SW 1271 (cell line): ENCODE measurements at regions not wholly inside any gene's neighbourhood (a gene's known extent, or its start where the extent isn't known, plus 50 kb on each side); places are given as distances from the start of the nearest gene placed in this dataset.

Source experiments
- DNase-seq, 2 experiments: peaks; one replicate each; lab custom pipeline; 2025; lab: John Stamatoyannopoulos, UW

DNA sequence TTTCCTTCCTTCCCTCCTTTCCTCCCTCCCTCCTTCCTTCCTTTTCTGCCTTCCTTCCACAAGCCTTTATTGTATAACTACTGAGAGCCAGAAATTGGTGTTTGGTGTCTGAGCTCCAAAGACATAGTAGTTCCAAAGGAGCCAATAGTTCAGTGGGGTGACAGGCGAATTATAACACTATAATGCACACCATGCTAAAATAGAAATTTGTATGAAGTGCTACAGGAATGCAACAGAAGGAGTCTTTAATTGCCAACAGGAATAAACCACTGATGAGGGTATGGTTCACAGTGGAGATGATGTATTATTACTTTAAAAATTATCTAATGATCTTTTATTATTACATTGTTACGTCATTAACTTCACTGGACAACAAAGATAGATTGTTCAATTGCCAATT, 158.8 kb upstream of the SP8 start:
- DNase-seq, result no peak

DNA sequence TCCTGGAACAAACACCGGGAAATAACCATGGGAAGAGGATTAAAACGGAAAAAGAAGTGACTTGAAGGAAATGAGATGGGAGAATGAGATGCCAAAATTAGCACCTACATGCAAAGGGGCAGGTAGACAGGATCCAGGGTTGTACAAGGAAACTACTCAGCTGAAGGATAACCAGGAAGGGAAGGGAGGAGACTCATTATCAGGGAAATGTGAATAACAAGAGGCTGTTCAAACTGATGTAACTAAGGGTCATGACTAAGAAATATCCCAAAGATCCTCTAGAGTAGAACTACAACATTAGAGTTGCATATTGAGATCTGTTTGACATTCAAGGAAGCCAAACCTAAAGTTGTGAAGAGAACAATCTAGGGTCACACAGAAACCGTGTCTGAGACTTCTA, 166.2 kb upstream of the SP8 start:
- no peak for DNase-seq

- DNase-seq, result no peak
Observed at GRCh38 chr7:20954711-20955619, 168.3 kb upstream of the SP8 start.

DNA sequence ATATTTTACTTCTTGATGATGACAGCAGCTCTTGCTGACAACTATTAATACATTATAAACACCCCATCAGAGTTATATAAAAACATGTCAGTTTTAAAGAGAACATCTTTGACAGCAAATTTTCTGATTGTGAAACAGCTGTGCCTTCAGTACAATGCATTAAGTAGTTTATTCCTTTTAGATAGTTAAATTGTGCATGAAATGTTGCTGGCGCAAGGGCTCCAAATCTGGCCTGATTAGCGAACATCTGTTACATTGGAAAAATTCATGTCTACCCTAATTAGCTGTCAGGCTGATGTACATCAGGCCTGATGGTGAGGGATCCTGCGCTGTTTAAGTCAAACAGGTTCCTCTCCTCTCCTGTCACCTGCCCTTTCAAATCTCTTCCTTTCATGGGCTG, 171.9 kb upstream of the SP8 start:
- DNase-seq, result no peak

DNA sequence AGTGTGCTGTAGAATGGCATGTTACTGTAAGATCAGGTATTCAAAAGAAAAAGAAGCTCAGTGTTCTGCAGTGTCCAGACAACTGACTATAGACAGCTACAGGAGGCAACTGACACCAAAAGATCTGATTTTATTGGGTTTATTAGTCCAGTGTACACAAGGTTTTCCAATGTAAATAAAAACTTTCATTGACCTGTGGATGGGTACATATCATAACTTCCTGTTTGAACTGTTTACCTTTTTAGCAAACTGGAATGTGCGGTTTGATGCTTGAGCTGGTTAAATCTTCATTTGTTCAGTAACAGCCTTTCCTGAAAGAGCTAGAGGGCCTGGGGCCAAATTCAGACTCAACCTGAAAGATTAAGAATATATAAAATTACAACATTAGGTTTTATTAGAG, 172.6 kb upstream of the SP8 start:
- no peak for DNase-seq

GRCh38 chr7:20963556-20964280, 177.0 kb upstream of the SP8 start:
- DNase-seq, result no peak

DNA sequence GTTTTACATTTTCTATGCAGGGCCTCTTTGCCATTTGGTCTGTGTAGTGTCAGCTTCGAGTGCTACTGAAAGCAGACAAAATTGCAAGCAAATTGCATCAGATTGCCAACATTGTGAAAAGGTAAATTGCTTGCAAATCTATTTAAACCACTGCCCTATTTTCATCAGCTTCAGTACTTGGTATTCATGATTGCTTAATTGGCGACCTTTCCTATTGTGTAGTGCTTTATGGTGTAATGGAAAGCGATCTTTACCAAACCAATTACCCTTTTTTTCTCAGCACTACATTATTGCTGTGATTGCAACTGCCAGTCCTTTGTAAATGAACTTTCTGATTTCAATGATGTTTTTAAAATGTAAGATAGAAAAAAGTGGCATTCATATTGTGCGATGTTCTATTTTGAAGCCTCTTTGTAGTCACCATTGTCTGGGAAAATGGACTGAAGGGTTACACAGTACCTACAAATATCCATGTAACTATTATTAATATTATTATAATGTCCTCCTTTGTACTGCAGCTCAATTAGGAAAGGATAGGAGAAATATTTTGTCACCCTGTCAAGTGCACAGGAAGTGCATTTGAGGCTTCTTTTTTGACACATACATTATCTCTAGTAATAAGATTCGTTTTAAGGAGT, 177.7 kb upstream of the SP8 start:
- no peak for DNase-seq

DNA sequence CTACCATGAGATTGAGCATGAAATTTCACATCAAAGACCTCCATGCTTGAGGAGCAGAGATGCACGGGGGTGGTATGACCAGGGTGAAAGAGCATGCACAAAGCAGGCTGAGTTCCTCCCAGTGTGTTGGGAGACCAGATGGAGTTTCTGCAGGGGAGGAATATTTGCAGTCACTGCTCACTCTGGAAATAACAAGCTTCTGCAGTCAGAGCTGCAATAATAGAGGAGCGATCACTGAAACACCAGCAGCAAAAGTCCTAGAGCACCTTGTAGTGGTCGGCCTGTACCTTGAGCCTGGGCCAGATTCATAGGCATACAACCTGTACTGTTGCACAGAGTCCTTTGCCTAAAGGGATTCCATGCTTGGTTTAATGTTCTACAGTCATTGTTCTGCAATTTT, 184.5 kb upstream of the SP8 start:
- DNase-seq, result no peak

DNA sequence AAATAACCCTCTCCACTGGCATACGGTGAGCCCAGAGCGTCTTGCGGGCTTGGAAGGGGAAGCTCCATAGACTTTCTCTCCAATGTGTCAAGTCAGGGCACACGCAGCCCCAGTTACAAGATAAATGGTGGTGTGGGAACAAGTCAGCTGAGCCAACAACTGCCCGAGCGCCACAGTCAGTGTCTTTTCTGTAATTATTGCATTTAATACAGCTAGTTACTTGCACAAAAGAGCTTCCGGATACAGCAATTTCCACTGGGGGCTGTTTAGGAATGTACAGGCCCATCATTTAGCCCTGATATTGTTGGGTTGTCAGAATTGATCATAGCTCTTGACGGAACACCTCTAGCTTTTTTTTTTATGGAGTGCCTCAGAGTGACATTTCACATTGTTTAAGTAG, 193.5 kb upstream of the SP8 start:
- no peak for DNase-seq

GRCh38 chr7:20980668-20981264, 194.1 kb upstream of the SP8 start:
- no peak for DNase-seq

DNA sequence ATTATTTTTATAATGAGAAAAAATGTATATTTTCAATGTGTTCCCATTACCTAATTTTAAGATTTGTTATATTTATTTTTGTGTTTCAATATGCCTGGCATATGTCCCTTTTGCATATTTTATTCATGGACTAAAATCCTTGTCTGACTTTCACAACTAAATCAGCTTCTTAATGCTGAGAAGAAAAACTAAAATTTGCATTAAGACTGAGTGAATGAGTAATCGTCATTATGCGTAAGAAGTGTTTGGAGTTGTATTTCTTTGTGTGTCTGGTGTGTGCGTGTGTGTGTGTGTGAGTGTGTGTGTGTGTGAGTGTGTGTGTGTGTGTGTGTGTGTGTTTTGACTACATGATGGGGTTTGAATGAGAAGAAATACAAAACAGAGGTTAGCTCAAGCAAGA, 201.7 kb upstream of the SP8 start:
- DNase-seq, result no peak

GRCh38 chr7:20991544-20991943, 204.9 kb upstream of the SP8 start:
- no peak for DNase-seq

GRCh38 chr7:20993693-20994092, 207.0 kb upstream of the SP8 start:
- no peak for DNase-seq

DNA sequence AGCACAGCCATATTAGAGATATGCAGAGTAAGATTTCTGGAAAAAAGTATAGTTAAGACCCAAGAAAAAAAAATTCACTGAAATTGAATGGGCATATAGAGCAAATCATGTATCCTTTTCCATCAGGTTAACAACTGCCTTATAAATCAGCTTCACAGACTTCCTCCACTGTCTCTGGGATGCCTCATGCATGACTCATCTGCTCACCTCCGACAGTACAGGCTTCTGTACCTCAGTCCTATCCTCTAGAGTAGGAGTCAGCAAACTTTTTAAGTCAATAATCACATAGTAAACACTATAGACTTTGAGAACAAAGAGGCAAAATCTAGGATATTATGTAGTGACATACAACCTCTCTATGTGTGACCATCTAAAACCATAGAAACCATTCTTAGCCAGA, 211.6 kb upstream of the SP8 start:
- DNase-seq, result no peak

- no peak for DNase-seq
Observed at GRCh38 chr7:21011153-21011552, 224.5 kb upstream of the SP8 start.

- DNase-seq, result no peak
Observed at GRCh38 chr7:21013765-21014539, 227.3 kb upstream of the SP8 start.

DNA sequence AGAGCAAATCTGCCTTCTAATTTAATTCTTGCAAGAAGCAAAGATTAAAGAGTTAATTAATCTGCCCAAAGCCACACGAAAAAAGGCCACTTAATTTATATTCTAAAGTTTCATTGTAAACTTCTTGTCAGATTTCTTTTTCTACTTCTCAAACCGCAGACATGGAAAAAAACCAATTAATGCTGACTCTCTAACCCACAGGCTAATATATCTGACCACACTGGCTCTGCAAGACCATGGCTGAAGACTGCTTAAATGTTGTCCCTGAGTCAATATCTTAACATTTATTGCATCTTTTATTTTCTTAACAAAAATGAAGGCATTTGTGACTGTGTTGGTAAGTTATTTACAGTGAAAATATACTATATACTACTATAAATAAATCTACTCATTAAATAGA, 234.0 kb upstream of the SP8 start:
- DNase-seq, result no peak

GRCh38 chr7:21023841-21024484, 237.3 kb upstream of the SP8 start:
- no peak for DNase-seq

DNA sequence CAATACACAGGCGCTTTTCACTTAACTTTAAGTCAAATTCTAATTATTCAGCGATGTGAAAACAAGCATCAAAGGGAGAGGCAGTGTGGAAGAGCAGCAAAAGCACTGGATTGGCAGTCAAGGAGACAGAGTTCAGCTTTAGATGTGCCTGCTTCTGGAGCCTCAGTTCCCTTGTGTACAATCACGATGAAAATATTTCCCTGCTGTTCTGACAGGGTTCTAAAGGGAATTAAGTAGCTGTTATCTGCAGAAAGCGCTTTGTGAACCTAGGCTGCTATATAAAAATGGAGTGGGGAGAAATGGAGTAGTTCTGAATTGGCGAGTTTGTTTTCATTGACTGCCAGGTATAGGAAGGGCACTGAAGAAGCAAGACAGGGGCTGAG, 237.8 kb upstream of the SP8 start:
- DNase-seq, result no peak

GRCh38 chr7:21028186-21028585, 241.5 kb upstream of the SP8 start:
- no peak for DNase-seq

GRCh38 chr7:21028599-21028998, 241.9 kb upstream of the SP8 start:
- no peak for DNase-seq
